Stomach (tissue), 4 donors: ENCODE measurements at regions not wholly inside any gene's neighbourhood (a gene's known extent, or its start where the extent isn't known, plus 50 kb on each side); places are given as distances from the start of the nearest gene placed in this dataset.
"Not testable (repeated sequence)": the region's sequence is repeated elsewhere in the genome, so short reads cannot be mapped to it uniquely, and the experiment has no call there.

Experiments
- POLR2A ChIP-seq, 4 donors: fragments of 450-650 bp; IDR thresholded peaks; one replicate each; pipeline ENCODE4 v1.6.1; 2016; ENCODE audit warnings: antibody characterized with exemption in 4 of 4, control low read depth in 2 of 4, mild to moderate bottlenecking in 1 of 4, moderate library complexity in 1 of 4
- TF ChIP-seq, protein P1 (sequence below), 7 experiments: fragments of 450-650 bp in 4 of 7; fragments of 200-600 bp in 3 of 7; sonication (generic) in 3 of 7; IDR thresholded peaks; one replicate each; pipeline ENCODE4 v1.5.1; 2016 to 2019; ENCODE audit warnings: antibody characterized with exemption in 7 of 7, control low read depth in 2 of 7, mild to moderate bottlenecking in 1 of 7

GRCh38 chr3:130175195-130175594 lies 93.6 kb downstream of the ALG1L2 start:
- TF ChIP-seq, protein P1, sequence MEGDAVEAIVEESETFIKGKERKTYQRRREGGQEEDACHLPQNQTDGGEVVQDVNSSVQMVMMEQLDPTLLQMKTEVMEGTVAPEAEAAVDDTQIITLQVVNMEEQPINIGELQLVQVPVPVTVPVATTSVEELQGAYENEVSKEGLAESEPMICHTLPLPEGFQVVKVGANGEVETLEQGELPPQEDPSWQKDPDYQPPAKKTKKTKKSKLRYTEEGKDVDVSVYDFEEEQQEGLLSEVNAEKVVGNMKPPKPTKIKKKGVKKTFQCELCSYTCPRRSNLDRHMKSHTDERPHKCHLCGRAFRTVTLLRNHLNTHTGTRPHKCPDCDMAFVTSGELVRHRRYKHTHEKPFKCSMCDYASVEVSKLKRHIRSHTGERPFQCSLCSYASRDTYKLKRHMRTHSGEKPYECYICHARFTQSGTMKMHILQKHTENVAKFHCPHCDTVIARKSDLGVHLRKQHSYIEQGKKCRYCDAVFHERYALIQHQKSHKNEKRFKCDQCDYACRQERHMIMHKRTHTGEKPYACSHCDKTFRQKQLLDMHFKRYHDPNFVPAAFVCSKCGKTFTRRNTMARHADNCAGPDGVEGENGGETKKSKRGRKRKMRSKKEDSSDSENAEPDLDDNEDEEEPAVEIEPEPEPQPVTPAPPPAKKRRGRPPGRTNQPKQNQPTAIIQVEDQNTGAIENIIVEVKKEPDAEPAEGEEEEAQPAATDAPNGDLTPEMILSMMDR (IDR thresholded peaks at IDR 0.05), result not testable (repeated sequence)
- not testable (repeated sequence) for TF ChIP-seq POLR2A (IDR thresholded peaks at IDR 0.05)
